H9 (cell line): ENCODE measurements at regions not wholly inside any gene's neighbourhood (a gene's known extent, or its start where the extent isn't known, plus 50 kb on each side); places are given as distances from the start of the nearest gene placed in this dataset.

ENCODE experiments used
- DNase-seq: peaks from one replicate; pipeline ENCODE4 v3.0.0-alpha.2; 2017
- H2AFZ ChIP-seq: one replicate; pipeline ENCODE4 v1.6.1; 2013; ENCODE audit warnings: mild to moderate bottlenecking, low read length, control low read depth, moderate library complexity
- H2AK5ac ChIP-seq: 2 replicates; pipeline ENCODE4 v1.6.1; 2013; ENCODE audit warnings: low read length, control low read depth, mixed read lengths; ENCODE audit not compliant: insufficient read length
- H2BK120ac ChIP-seq: one replicate; pipeline ENCODE4 v1.6.1; 2013; ENCODE audit warnings: low read depth, mild to moderate bottlenecking, low read length, control low read depth, inconsistent platforms; ENCODE audit not compliant: poor library complexity, severe bottlenecking
- H2BK12ac ChIP-seq: 2 replicates; pipeline ENCODE4 v1.6.1; 2013; ENCODE audit warnings: low read length, control low read depth, mixed read lengths, low read depth; ENCODE audit not compliant: insufficient read length
- H2BK15ac ChIP-seq: 2 replicates; pipeline ENCODE4 v1.6.1; 2013; ENCODE audit warnings: low read depth, low read length, control low read depth
- H2BK20ac ChIP-seq: one replicate; pipeline ENCODE4 v1.6.1; 2013; ENCODE audit warnings: low read depth, mild to moderate bottlenecking, low read length, control low read depth, inconsistent platforms; ENCODE audit not compliant: poor library complexity, severe bottlenecking
- H2BK5ac ChIP-seq: 2 replicates; pipeline ENCODE4 v1.6.1; 2013; ENCODE audit warnings: low read length, control low read depth, mixed read lengths; ENCODE audit not compliant: insufficient read length
- H3K14ac ChIP-seq: 2 replicates; pipeline ENCODE4 v1.6.1; 2013; ENCODE audit warnings: low read length, control low read depth; ENCODE audit not compliant: insufficient read depth
- H3K18ac ChIP-seq: 2 replicates; pipeline ENCODE4 v1.6.1; 2013; ENCODE audit warnings: low read depth, mild to moderate bottlenecking, mixed read lengths, low read length, control low read depth; ENCODE audit not compliant: insufficient read length
- H3K23ac ChIP-seq: 2 replicates; pipeline ENCODE4 v1.6.1; 2013; ENCODE audit warnings: low read length, control low read depth, mixed read lengths, low read depth; ENCODE audit not compliant: insufficient read length
- H3K23me2 ChIP-seq: 2 replicates; pipeline ENCODE4 v1.6.1; 2013; ENCODE audit warnings: low read depth, mild to moderate bottlenecking, mixed read lengths, low read length, control low read depth; ENCODE audit not compliant: insufficient read length, poor library complexity, severe bottlenecking
- H3K27ac ChIP-seq: 2 replicates; pipeline ENCODE4 v1.5.1; 2013; ENCODE audit warnings: low read length, control low read depth, mixed read lengths, low read depth; ENCODE audit not compliant: insufficient read length
- H3K27me3 ChIP-seq: 2 replicates; pipeline ENCODE4 v1.6.1; 2013; ENCODE audit warnings: low read length, control low read depth, inconsistent platforms; ENCODE audit not compliant: insufficient read depth
- H3K4ac ChIP-seq: 2 replicates; pipeline ENCODE4 v1.6.1; 2013; ENCODE audit warnings: low read depth, mild to moderate bottlenecking, control low read depth, inconsistent platforms, low read length, moderate library complexity
- H3K4me1 ChIP-seq: 2 replicates; pipeline ENCODE4 v1.6.1; 2013; ENCODE audit warnings: low read length, control low read depth, inconsistent platforms; ENCODE audit not compliant: insufficient read depth
- H3K4me2 ChIP-seq: 2 replicates; pipeline ENCODE4 v1.6.1; 2013; ENCODE audit warnings: low read length, control low read depth, mixed read lengths; ENCODE audit not compliant: insufficient read length, insufficient read depth
- H3K56ac ChIP-seq: 2 replicates; pipeline ENCODE4 v1.6.1; 2013; ENCODE audit warnings: low read depth, mild to moderate bottlenecking, mixed read lengths, low read length, control low read depth; ENCODE audit not compliant: insufficient read length
- H3K79me1 ChIP-seq: 2 replicates; pipeline ENCODE4 v1.6.1; 2013; ENCODE audit warnings: low read depth, mild to moderate bottlenecking, moderate library complexity, low read length, control low read depth, inconsistent platforms; ENCODE audit not compliant: insufficient read depth, poor library complexity, severe bottlenecking
- H3K79me2 ChIP-seq: 2 replicates; pipeline ENCODE4 v1.6.1; 2013; ENCODE audit warnings: low read length, control low read depth, inconsistent platforms; ENCODE audit not compliant: insufficient read depth
- H3K9ac ChIP-seq: 2 replicates; pipeline ENCODE4 v1.6.1; 2013; ENCODE audit warnings: low read length, control low read depth, mixed read lengths; ENCODE audit not compliant: insufficient read length; ENCODE audit errors: extremely low read depth
- H3K9me3 ChIP-seq: one replicate; pipeline ENCODE4 v1.6.1; 2013; ENCODE audit warnings: low read depth, low read length, inconsistent platforms; ENCODE audit not compliant: control insufficient read depth
- H3T11ph ChIP-seq: one replicate; pipeline ENCODE4 v1.6.1; 2013; ENCODE audit warnings: mild to moderate bottlenecking, low read length, control low read depth, inconsistent platforms
- H4K20me1 ChIP-seq: one replicate; pipeline ENCODE4 v1.6.1; 2013; ENCODE audit not compliant: control insufficient read depth, insufficient read length, insufficient read depth
- H4K5ac ChIP-seq: 2 replicates; pipeline ENCODE4 v1.6.1; 2013; ENCODE audit warnings: low read depth, mild to moderate bottlenecking, mixed read lengths, low read length, control low read depth; ENCODE audit not compliant: insufficient read length
- H4K8ac ChIP-seq: replicated peaks from 2 replicates; pipeline ENCODE4 v1.6.1; 2013; ENCODE audit warnings: low read length, control low read depth, mixed read lengths, low read depth; ENCODE audit not compliant: insufficient read length
- H4K91ac ChIP-seq: 2 replicates; pipeline ENCODE4 v1.6.1; 2013; ENCODE audit warnings: low read depth, mild to moderate bottlenecking, moderate library complexity, mixed read lengths, low read length, control low read depth; ENCODE audit not compliant: insufficient read length
- H3K27ac Mint-ChIP-seq, 3 experiments: 2 replicates in 2 of 3; 3 replicates in 1 of 3; pipeline ENCODE4 v1.8.0; 2020 to 2021; ENCODE audit warnings: mixed read lengths in 3 of 3, mild to moderate bottlenecking in 1 of 3, moderate library complexity in 1 of 3
- H3K27me3 Mint-ChIP-seq: 2 replicates; pipeline ENCODE4 v1.8.0; 2021; ENCODE audit warnings: low read depth, mild to moderate bottlenecking, moderate library complexity, mixed read lengths
- H3K36me3 Mint-ChIP-seq, 3 experiments: 2 replicates in 2 of 3; 3 replicates in 1 of 3; pipeline ENCODE4 v1.8.0; 2020 to 2021; ENCODE audit warnings: low read depth in 3 of 3, mixed read lengths in 3 of 3; ENCODE audit not compliant: insufficient read depth in 1 of 3
- H3K4me1 Mint-ChIP-seq, 2 experiments: 2 replicates each; pipeline ENCODE4 v1.8.0; 2020; ENCODE audit warnings: mixed read lengths in 2 of 2
- H3K4me3 Mint-ChIP-seq, 2 experiments: 2 replicates in 1 of 2; 3 replicates in 1 of 2; pipeline ENCODE4 v1.8.0; 2020 to 2021; ENCODE audit warnings: mild to moderate bottlenecking in 2 of 2, mixed read lengths in 2 of 2, moderate library complexity in 1 of 2
- H3K9me3 Mint-ChIP-seq, 2 experiments: 2 replicates in 1 of 2; 3 replicates in 1 of 2; pipeline ENCODE4 v1.8.0; 2020; ENCODE audit warnings: mild to moderate bottlenecking in 2 of 2, mixed read lengths in 2 of 2, moderate library complexity in 1 of 2
- WGBS: extraction: QIAGEN DNeasy Blood & Tissue Kit; methylation state at CpG from one replicate; pipeline ENCODE4 v1.1.7; 2013; ENCODE audit warnings: missing lambda C conversion rate, low lambda C conversion rate, mixed read lengths; ENCODE audit not compliant: insufficient read length; ENCODE audit errors: extremely low coverage; 5-methylcytosine and 5-hydroxymethylcytosine counted together
- TF ChIP-seq, protein P1 (sequence below): fragments of 200-600 bp; sonication (generic); conservative IDR thresholded peaks from 3 replicates; pipeline ENCODE4 v1.8.0; 2021; ENCODE audit warnings: antibody characterized with exemption, mild to moderate bottlenecking

DNA sequence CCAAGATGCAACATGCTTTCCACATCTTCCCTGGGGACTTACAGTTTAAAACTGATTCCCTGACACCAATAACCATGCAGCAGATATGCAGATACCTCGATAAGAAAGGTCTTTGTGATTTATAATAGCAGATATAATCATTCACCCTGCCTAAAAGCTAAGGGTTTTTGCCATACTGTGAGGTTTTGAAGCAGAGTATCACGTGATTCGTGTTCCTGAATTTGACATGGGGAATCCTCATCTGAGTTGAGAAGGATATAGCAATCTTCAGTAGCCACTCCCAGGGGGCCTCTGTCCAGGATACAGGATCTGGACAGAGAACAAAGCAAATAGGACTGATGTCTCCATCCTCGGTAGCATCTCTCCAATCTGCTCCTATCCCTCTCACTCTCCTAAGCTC is 79.1 kb upstream of the SDK2 start:
- no peak overlapping the region for H2BK15ac ChIP-seq
- H3K23ac ChIP-seq, result no peak overlapping the region
- Mint-ChIP-seq H3K36me3 (no peaks in the 10 kb centered on the region), H3K4me3 (no peak overlapping the region), H3K27me3 (peaks cover 21% of the 10 kb centered on the region), H3K27ac (no peak overlapping the region), H3K4me1 (peaks cover 8 to 11% of the 10 kb centered on the region in 2 experiments), H3K9me3 (no peaks in the 10 kb centered on the region)
- H4K20me1 ChIP-seq, result no peaks in the 10 kb centered on the region
- H2AK5ac ChIP-seq, result no peak overlapping the region
- no peaks in the 10 kb centered on the region for H3K79me2 ChIP-seq
- H3T11ph ChIP-seq, result no peak overlapping the region
- no peak overlapping the region for H2BK5ac ChIP-seq
- H3K4me2 ChIP-seq, result no peak overlapping the region
- H2BK120ac ChIP-seq, result no peak overlapping the region
- no peak overlapping the region for H3K18ac ChIP-seq
- no peak overlapping the region for H3K9ac ChIP-seq
- H3K56ac ChIP-seq, result no peak overlapping the region
- H3K27ac ChIP-seq, result no peak overlapping the region
- no peaks in the 10 kb centered on the region for H3K9me3 ChIP-seq
- no peak for DNase-seq
- no peaks in the 10 kb centered on the region for H3K79me1 ChIP-seq
- no peak overlapping the region for H4K91ac ChIP-seq
- no peak overlapping the region for H3K4ac ChIP-seq
- no peak overlapping the region for H4K5ac ChIP-seq
- no CpG with 5 or more reads among the region's 4 CpGs for WGBS
- no peak overlapping the region for H2BK12ac ChIP-seq
- no peak overlapping the region for H3K14ac ChIP-seq
- no peak overlapping the region for H2BK20ac ChIP-seq
- H2AFZ ChIP-seq, result no peak overlapping the region
- no peaks in the 10 kb centered on the region for H3K23me2 ChIP-seq
- no peaks in the 10 kb centered on the region for H3K4me1 ChIP-seq
- H3K27me3 ChIP-seq, result no peaks in the 10 kb centered on the region
- TF ChIP-seq, protein P1, sequence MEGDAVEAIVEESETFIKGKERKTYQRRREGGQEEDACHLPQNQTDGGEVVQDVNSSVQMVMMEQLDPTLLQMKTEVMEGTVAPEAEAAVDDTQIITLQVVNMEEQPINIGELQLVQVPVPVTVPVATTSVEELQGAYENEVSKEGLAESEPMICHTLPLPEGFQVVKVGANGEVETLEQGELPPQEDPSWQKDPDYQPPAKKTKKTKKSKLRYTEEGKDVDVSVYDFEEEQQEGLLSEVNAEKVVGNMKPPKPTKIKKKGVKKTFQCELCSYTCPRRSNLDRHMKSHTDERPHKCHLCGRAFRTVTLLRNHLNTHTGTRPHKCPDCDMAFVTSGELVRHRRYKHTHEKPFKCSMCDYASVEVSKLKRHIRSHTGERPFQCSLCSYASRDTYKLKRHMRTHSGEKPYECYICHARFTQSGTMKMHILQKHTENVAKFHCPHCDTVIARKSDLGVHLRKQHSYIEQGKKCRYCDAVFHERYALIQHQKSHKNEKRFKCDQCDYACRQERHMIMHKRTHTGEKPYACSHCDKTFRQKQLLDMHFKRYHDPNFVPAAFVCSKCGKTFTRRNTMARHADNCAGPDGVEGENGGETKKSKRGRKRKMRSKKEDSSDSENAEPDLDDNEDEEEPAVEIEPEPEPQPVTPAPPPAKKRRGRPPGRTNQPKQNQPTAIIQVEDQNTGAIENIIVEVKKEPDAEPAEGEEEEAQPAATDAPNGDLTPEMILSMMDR, result no peak
- H4K8ac ChIP-seq, result no peak overlapping the region
